IMR-90 (cell line): ENCODE measurements at regions not wholly inside any gene's neighbourhood (a gene's known extent, or its start where the extent isn't known, plus 50 kb on each side); places are given as distances from the start of the nearest gene placed in this dataset.

ENCODE experiments used
- CEBPB ChIP-seq: IDR thresholded peaks from 2 replicates; pipeline ENCODE4 v1.6.1; 2012; ENCODE audit warnings: low read depth, low read length, improper control_type of control experiment
- CTCF ChIP-seq: conservative IDR thresholded peaks from 2 replicates; pipeline ENCODE4 v1.5.1; 2012; ENCODE audit warnings: mild to moderate bottlenecking, low read depth, low read length, improper control_type of control experiment
- MAFK ChIP-seq: IDR thresholded peaks from 2 replicates; pipeline ENCODE4 v1.6.1; 2012; ENCODE audit warnings: low read depth, low read length, improper control_type of control experiment
- MXI1 ChIP-seq: IDR thresholded peaks from 2 replicates; pipeline ENCODE4 v1.6.1; 2012; ENCODE audit warnings: low read depth, mild to moderate bottlenecking, low read length, moderate library complexity, borderline replicate concordance
- POLR2A ChIP-seq: IDR thresholded peaks from 2 replicates; pipeline ENCODE4 v1.6.1; 2012; ENCODE audit warnings: mild to moderate bottlenecking, low read depth, low read length
- RFX5 ChIP-seq: IDR thresholded peaks from 2 replicates; pipeline ENCODE4 v1.8.0; 2012; ENCODE audit warnings: low read depth, mild to moderate bottlenecking, low read length, moderate library complexity

- no peak for TF ChIP-seq POLR2A
- TF ChIP-seq CTCF: no peak
- no peak for TF ChIP-seq RFX5
- TF ChIP-seq CEBPB: no peak
- TF ChIP-seq MAFK: no peak
- no peak for TF ChIP-seq MXI1
Measured at GRCh38 chr20:48461735-48462119, 366.1 kb downstream of the PREX1 start.
